ENCODE measurements at regions not wholly inside any gene's neighbourhood (a gene's known extent, or its start where the extent isn't known, plus 50 kb on each side); places are given as distances from the start of the nearest gene placed in this dataset.

GRCh38 chr15:99873451-99873850 is 140.2 kb upstream of the LYSMD4 start:
- no peaks in the 10 kb centered on the region for H3K79me2 ChIP-seq
- TF ChIP-seq CTCF (IDR thresholded peaks at IDR 0.05): no peak
- no peak overlapping the region for H2AFZ ChIP-seq
- H3K9ac ChIP-seq: no peak overlapping the region
- H3K4me1 ChIP-seq: no peaks in the 10 kb centered on the region
- no peak overlapping the region for H3K27ac ChIP-seq
- no peak overlapping the region for H3K4me3 ChIP-seq (ENCODE audit: low read depth, low read length)
- no peaks in the 10 kb centered on the region for H3K36me3 ChIP-seq (ENCODE audit: control insufficient read depth, insufficient read depth, low read length)
- no peaks in the 10 kb centered on the region for H3K27me3 ChIP-seq (ENCODE audit: control insufficient read depth, insufficient read depth, low read length)
- H3K4me2 ChIP-seq (ENCODE audit: low read length): no peak overlapping the region
- no peaks in the 10 kb centered on the region for H3K9me3 ChIP-seq (ENCODE audit: control insufficient read depth, low read length)

- TF ChIP-seq CTCF (IDR thresholded peaks at IDR 0.05): no peak
- Histone ChIP-seq H3K9me3 (ENCODE audit: control insufficient read depth, low read length) (no peaks in the 10 kb centered on the region), H2AFZ (no peak overlapping the region), H3K79me2 (no peaks in the 10 kb centered on the region), H3K36me3 (ENCODE audit: control insufficient read depth, insufficient read depth, low read length) (no peaks in the 10 kb centered on the region), H3K4me1 (no peaks in the 10 kb centered on the region), H3K9ac (no peak overlapping the region), H3K27me3 (ENCODE audit: control insufficient read depth, insufficient read depth, low read length) (no peaks in the 10 kb centered on the region), H3K4me2 (ENCODE audit: low read length) (no peak overlapping the region), H3K4me3 (ENCODE audit: low read depth, low read length) (no peak overlapping the region), H3K27ac (no peak overlapping the region)
These were observed 130.4 kb upstream of the LYSMD4 start for GRCh38 chr15:99863550-99864198.

- Histone ChIP-seq H3K27me3 (ENCODE audit: control insufficient read depth, insufficient read depth, low read length) (no peaks in the 10 kb centered on the region), H3K4me2 (ENCODE audit: low read length) (no peak overlapping the region), H3K79me2 (no peaks in the 10 kb centered on the region), H3K36me3 (ENCODE audit: control insufficient read depth, insufficient read depth, low read length) (no peaks in the 10 kb centered on the region), H3K4me1 (no peaks in the 10 kb centered on the region), H3K9ac (no peak overlapping the region), H3K27ac (no peak overlapping the region), H3K4me3 (ENCODE audit: low read depth, low read length) (no peak overlapping the region), H3K9me3 (ENCODE audit: control insufficient read depth, low read length) (no peaks in the 10 kb centered on the region), H2AFZ (no peak overlapping the region)
- TF ChIP-seq CTCF (IDR thresholded peaks at IDR 0.05): no peak
These were observed 124.6 kb upstream of the LYSMD4 start for GRCh38 chr15:99857836-99858235.

GRCh38 chr15:99850517-99850916 is 117.3 kb upstream of the LYSMD4 start:
- Histone ChIP-seq H2AFZ (no peak overlapping the region), H3K79me2 (no peaks in the 10 kb centered on the region), H3K4me2 (ENCODE audit: low read length) (no peak overlapping the region), H3K9ac (no peak overlapping the region), H3K27me3 (ENCODE audit: control insufficient read depth, insufficient read depth, low read length) (no peaks in the 10 kb centered on the region), H3K9me3 (ENCODE audit: control insufficient read depth, low read length) (no peaks in the 10 kb centered on the region), H3K4me3 (ENCODE audit: low read depth, low read length) (no peak overlapping the region), H3K4me1 (no peaks in the 10 kb centered on the region), H3K27ac (no peak overlapping the region), H3K36me3 (ENCODE audit: control insufficient read depth, insufficient read depth, low read length) (no peaks in the 10 kb centered on the region)
- no peak for TF ChIP-seq CTCF (IDR thresholded peaks at IDR 0.05)

GRCh38 chr15:99845009-99845408 is 111.8 kb upstream of the LYSMD4 start:
- H3K79me2 ChIP-seq: no peaks in the 10 kb centered on the region
- H3K4me1 ChIP-seq: no peaks in the 10 kb centered on the region
- H3K36me3 ChIP-seq (ENCODE audit: control insufficient read depth, insufficient read depth, low read length): no peaks in the 10 kb centered on the region
- H3K27me3 ChIP-seq (ENCODE audit: control insufficient read depth, insufficient read depth, low read length): no peaks in the 10 kb centered on the region
- H3K27ac ChIP-seq: no peak overlapping the region
- no peak overlapping the region for H2AFZ ChIP-seq
- no peak for TF ChIP-seq CTCF (IDR thresholded peaks at IDR 0.05)
- H3K4me2 ChIP-seq (ENCODE audit: low read length): no peak overlapping the region
- H3K4me3 ChIP-seq (ENCODE audit: low read depth, low read length): no peak overlapping the region
- no peak overlapping the region for H3K9ac ChIP-seq
- no peaks in the 10 kb centered on the region for H3K9me3 ChIP-seq (ENCODE audit: control insufficient read depth, low read length)

Measured in parathyroid adenoma (tissue), 2 donors.